ENCODE measurements at regions not wholly inside any gene's neighbourhood (a gene's known extent, or its start where the extent isn't known, plus 50 kb on each side); places are given as distances from the start of the nearest gene placed in this dataset.
"Not testable (repeated sequence)": the region's sequence is repeated elsewhere in the genome, so short reads cannot be mapped to it uniquely, and the experiment has no call there.

GRCh38 chr5:67917561-67917960, 298.0 kb upstream of the PIK3R1 start:
- DNase-seq: no peak

DNA sequence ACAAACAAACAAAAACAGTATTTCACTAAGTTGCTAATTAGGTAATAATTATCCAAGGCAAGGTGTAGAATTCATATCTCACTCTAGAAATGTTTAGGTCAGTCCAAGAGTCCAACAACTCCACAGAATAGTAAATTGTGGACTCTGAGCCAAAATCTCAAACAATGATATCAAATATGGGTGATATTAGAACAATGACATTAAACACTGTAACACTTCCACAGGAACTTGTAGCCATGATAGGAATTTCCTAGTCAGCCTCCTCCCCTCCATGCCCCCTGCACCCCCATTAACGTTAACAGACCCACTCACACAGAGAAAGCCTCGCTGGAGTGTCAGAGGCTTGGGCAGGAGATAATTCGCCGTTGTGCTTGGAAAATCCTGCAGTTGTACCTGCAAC, 305.0 kb upstream of the PIK3R1 start:
- DNase-seq: no peak

DNA sequence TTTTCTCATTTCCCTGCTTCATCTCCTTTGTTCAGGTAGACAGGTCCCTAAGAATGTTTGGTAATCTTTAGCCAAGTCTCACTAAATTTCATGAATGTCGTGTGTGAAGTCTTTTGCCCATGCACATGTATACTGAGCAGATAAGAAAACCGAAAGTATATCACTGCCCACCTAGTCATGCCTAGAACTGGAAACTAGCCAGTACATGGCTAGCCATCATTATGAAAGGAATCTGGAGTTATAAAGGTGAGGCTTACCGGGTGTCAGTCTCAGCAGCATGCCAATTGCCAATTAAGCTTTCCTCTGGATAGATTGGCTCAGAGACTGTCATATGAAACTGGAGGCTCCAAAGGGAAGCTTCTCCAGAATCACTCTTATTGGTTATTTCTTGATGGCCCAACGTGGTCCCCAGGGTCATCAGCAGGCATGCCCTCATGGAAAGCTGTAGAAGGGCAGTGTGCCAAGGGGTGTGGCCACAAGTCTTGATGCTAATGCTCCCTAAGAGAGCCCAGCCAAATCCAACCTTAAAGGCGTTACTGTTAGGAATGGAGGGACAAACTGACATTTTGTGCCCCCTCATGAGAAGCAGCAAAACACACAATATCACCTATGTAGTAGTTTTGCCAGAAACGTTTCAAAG, 307.3 kb upstream of the PIK3R1 start:
- no peak for DNase-seq

DNA sequence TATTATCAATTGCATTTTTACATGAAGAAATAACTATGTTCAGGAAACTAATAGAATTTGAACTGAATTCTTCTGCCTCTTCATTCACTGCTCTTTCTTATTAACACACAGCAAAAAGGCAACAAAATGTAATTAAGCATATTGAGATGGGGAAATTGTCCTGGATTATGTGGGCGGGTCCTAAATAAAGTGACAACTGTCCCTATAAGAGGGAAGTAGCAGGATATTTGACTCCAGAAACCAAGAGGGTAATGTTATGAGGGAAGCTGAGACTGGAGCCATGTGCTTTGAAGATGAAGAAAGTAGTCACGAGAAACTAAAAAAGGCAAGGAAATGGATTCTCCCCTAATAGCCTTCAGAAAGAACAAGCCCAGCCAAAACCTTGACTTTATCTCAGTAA, 311.2 kb upstream of the PIK3R1 start:
- DNase-seq: no peak

- no peak for DNase-seq
These were observed 311.9 kb upstream of the PIK3R1 start for GRCh38 chr5:67903656-67904055.

GRCh38 chr5:67903121-67903520, 312.4 kb upstream of the PIK3R1 start:
- DNase-seq: no peak

GRCh38 chr5:67902497-67902830, 313.1 kb upstream of the PIK3R1 start:
- no peak for DNase-seq

- DNase-seq: no peak
These were observed 313.6 kb upstream of the PIK3R1 start for GRCh38 chr5:67901814-67902496.

GRCh38 chr5:67900514-67900913, 315.0 kb upstream of the PIK3R1 start:
- no peak for DNase-seq

GRCh38 chr5:67897980-67898379, 317.6 kb upstream of the PIK3R1 start:
- no peak for DNase-seq

DNA sequence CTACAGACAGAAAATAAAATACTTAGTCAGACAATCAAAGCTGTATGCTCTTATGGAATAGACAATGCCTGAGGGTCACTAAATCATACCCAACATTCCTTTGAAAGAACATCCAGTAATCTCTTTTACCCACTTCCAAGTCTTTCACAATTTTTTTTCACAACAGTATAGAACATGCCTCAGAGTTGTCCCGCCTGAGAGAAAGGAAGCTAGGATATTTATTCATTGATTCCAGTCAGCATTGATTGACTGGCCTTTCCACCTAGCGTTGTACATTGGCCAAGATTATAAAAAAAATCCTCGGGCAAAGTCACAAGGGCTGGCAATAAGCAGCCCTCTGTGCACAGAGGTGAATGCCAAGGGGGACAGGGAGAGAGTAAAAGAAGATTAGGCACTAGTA, 318.1 kb upstream of the PIK3R1 start:
- DNase-seq: no peak

- no peak for DNase-seq
These were observed 318.6 kb upstream of the PIK3R1 start for GRCh38 chr5:67896930-67897313.

GRCh38 chr5:67896311-67896929, 319.1 kb upstream of the PIK3R1 start:
- no peak for DNase-seq

DNA sequence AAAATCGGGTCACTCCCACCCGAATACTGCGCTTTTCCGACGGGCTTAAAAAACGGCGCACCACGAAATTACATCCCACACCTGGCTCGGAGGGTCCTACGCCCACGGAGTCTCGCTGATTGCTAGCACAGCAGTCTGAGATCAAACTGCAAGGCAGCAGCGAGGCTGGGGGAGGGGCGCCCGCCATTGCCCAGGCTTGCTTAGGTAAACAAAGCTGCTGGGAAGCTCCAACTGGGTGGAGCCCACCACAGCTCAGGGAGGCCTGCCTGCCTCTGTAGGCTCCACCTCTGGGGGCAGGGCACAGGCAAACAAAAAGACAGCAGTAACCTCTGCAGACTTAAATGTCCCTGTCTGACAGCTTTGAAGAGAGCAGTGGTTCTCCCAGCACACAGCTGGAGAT, 325.7 kb upstream of the PIK3R1 start:
- DNase-seq: not testable (repeated sequence)

GRCh38 chr5:67887748-67888161, 327.8 kb upstream of the PIK3R1 start:
- DNase-seq: no peak

DNA sequence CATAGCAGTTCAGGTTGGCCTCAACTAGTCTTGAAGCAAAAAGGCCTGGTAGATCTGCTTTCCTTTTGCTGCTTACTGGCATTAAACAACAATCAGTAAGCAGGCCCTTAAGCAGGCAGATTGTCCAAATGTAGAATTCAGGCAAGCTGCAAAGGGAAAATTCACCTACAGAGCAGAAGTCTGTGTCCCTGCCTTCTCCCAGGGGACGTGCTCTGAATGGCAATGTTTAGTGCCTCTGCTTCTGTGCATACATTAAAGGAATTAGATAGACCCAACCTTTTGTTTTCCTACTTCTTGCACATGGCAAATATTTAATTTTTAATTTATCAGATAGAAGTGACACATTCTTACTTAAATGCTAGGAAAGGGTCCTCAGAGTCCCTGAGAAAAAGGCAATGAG, 328.8 kb upstream of the PIK3R1 start:
- DNase-seq: no peak

DNA sequence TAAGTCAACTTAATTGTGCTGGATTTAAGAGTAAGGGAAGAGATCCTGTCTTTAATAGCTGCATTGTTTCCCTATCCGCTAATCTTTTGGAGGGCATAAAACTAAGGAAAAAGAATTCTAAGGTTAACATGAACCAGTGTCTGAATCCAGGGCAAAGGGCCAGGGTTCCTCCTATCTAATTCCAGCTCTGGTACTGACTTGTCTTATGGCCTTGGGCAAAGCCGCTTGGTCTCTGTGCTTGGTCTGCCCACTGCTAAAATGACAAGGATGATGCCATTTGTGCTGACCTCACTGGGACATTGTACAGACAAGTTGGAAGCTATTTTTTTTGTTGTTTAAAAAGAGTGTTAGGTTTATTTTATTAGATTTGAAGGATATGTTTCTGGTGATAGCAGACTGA, 334.7 kb upstream of the PIK3R1 start:
- DNase-seq: no peak

- no peak for DNase-seq
These were observed 335.1 kb upstream of the PIK3R1 start for GRCh38 chr5:67880511-67880805.

GRCh38 chr5:67879620-67880510, 335.7 kb upstream of the PIK3R1 start:
- no peak for DNase-seq

GRCh38 chr5:67878933-67879332, 336.6 kb upstream of the PIK3R1 start:
- DNase-seq: no peak

DNA sequence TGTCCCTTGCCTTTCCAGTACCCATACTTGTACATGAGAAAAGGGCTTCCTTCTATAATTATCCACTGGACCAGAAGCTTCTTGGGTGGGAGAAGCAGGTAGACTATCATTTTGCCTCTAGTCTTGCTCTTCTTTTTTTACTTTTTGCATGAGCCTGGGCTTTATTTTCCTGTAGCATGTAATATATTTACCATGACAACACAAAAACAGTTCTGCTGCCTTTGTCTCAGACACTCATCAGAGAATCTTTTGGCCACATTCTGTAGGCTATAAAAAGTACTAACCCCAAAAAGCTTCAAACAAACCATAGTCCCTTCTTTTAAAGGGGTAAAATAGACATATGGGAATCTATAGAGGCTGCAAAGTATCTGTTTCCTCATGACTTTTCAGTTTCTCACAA, 339.2 kb upstream of the PIK3R1 start:
- no peak for DNase-seq

DNA sequence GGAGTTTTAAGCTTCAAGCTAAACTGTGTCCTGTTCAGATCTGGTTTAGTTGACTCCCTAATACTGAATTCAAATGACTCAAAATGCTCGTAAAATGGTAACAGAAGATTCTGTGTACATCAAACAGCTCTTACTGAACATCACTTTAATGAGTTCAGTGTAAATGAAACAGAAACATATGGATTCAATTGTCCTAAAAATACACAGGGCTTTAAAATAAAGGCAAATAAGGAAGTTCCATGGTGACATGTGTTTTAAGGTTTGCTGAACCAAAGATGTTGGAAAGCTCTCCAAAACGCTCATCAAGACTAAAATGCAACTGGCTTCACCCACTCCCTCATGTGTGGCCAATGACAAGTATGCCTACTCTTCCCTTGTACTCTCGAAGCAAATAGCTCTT, 340.0 kb upstream of the PIK3R1 start:
- no peak for DNase-seq

DNA sequence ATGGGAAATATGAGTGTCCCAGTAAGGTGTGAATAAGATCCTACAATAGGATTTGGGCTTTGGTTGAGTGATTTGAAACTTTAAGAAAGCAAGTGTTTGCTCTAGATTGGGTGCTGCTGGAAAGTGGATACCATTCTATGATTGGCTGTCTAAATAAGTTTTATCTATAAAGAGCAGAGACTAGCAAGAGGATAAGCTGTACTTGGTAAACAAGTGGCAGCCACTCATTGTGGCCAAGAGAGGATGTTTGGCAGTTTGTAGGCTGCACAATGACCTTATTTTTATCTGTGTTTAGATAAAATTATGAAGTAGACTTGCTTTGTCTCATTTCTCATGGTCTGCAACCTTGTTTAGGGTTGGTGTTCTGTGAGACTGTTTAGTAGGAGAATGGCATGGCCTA, 341.6 kb upstream of the PIK3R1 start:
- no peak for DNase-seq

DNA sequence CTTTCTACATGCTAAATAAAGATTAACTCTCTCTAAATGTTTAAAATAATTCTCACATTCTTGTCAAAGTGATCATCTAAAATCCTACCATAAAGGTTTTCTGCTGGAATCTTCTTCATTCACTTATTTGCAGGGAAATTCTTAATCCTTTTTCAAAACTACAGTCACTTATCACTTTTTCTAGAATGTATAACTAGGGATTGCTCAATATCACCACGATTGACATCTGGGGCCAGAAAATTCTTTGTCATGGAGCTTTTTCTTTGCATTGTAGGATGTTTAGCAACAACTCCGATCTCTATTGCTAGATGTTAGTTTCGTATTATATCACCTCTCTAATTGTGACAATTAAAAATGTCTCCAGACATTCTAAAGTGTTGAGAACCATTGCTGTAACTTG, 344.9 kb upstream of the PIK3R1 start:
- DNase-seq: no peak
